GM21515 (cell line): ENCODE measurements at regions not wholly inside any gene's neighbourhood (a gene's known extent, or its start where the extent isn't known, plus 50 kb on each side); places are given as distances from the start of the nearest gene placed in this dataset.
"Not testable (repeated sequence)": the region's sequence is repeated elsewhere in the genome, so short reads cannot be mapped to it uniquely, and the experiment has no call there.

ENCODE experiments used
- ATAC-seq: cut with Tn5 transposase; IDR thresholded peaks from one replicate; pipeline ENCODE4 v1.9.1; 2021; ENCODE audit not compliant: unreplicated experiment

DNA sequence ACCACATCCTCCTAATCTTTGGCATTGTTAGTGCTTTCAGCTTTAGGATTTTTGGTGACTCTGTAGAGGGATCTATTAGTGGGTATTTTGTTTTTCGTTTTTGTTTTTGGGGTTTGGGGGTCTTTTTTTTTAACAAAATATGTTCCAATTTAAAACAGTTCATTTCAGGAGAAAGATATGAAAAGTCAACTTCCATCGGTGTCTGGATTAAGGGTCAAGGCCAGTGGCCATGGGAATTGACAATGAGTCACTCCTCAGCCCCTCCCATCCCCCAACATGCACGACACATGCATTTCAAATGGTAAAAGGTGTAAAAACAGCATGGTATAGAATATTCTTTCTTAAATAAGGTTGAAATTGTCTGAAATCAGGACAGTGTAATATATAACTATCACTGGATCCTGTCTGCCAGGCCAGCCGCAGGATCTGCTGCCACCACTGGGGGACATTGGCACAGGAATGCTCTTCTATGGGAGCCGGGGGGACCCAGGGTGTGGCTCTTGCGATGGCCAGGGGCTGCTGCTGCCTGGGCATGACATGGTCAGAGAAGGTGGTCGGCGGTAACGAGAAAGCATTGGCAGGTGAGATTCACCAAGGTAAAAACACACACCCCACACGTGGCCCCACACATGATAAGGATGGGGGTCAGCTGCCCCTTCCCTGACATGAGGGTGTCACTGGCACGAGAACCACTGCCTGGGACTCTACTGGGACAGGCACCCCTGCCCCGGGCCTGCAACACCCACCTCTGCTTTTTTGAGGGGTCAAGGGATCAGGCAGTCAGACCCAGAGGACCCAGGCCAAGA is 126.2 kb upstream of the KCTD7 start:
- ATAC-seq, result no peak

DNA sequence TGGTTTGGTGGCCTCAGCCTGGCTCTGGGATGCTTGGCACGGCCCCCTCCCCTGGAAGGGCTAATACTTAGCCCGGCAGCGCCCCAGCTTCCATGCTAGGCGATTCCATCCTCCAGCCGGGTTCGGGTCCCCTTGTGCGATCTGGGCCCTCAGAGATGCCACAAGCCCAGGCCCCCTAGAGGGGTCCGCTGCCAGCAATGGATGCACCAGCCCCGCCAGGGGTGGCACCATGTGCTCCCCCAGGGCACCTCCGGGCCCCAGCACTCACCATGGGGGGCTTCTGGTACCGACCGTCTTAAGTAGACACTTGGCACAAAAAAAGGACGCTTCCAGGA is 125.7 kb upstream of the KCTD7 start:
- ATAC-seq, result no peak

GRCh38 chr7:66503551-66504031 is 125.1 kb upstream of the KCTD7 start:
- ATAC-seq, result no peak

- ATAC-seq, result no peak
Measured at GRCh38 chr7:66504131-66504530, 124.5 kb upstream of the KCTD7 start.

DNA sequence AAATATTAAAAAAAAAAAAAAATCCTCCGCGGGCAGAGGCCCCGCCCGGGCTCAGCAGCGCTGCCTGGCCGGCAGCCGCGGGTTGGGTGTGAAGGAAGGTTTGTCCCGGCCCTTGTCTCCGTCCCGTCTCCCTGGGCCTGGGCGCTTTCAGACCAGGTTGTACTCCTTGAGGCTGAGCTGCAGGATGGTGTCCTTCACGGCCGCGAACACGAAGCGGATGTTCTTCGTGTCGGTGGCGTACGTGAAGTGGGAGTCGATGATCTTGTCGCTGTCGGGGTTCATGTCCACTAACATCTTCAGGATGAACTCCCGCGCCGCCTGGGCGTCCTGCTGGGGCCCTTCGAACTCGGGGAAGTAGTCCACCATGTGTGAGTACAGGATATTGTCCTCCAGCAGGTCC is 123.7 kb upstream of the KCTD7 start:
- no peak for ATAC-seq

- no peak for ATAC-seq
Measured at GRCh38 chr7:66505531-66506451, 122.9 kb upstream of the KCTD7 start.

DNA sequence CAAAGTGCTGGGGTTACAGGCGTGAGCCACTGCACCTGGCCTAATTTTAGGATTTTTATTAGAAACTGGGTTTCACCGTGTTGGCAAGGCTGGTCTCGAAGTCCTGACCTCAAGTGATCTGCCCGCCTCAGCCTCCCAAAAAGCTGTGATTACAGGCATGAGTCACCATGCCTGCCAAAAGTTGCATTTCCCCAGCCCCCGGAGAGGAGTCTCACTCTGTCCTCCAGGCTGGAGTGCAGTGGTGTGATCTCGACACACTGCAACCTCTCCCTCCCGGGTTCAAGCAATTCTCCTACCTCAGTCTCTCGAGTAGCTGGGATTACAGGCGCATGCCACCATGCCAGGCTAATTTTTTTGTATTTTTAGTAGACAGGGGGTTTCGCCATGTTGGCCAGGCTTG is 122.0 kb upstream of the KCTD7 start:
- not testable (repeated sequence) for ATAC-seq

- no peak for ATAC-seq
Measured at GRCh38 chr7:66507764-66508296, 120.9 kb upstream of the KCTD7 start.

DNA sequence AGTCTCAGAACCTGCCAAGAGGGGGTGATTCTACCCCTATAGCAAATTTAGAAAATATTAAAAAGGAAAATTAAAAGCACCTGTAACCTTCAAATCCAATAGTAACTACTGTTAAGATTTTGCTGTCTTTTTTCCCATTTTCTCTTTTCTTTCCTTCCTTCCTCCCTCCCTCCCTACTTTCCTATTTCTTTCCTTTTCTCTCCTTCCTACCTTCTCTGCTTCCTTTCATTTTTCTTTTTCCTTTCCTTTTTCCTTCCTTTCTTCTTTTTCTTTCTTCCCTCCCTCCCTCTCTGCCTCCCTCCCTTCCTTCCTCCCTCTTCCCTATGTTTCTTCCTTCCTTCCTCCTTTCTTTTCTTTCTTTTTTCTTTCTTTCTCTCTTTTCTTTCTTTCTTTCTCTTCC is 120.2 kb upstream of the KCTD7 start:
- ATAC-seq, result no peak

DNA sequence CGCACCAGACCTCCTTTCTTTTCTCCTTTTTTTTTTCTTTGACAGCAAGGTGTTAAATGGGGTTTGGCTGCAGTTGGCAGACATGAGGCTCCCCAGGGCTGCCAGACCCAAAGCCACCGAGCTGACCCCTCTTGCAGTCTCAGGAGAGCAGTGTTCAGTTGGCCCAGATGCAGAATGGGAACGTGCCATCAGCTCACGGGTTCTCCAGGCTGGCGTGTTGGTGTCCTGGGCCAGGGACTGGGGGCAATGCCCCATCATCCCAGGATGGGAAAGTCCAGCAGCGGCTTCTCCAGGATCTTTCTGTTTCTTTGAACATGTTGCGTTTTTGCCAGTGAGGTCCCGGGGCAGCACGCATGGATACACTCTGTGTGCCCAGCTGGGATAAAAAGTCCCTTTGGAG is 114.6 kb upstream of the KCTD7 start:
- no peak for ATAC-seq

DNA sequence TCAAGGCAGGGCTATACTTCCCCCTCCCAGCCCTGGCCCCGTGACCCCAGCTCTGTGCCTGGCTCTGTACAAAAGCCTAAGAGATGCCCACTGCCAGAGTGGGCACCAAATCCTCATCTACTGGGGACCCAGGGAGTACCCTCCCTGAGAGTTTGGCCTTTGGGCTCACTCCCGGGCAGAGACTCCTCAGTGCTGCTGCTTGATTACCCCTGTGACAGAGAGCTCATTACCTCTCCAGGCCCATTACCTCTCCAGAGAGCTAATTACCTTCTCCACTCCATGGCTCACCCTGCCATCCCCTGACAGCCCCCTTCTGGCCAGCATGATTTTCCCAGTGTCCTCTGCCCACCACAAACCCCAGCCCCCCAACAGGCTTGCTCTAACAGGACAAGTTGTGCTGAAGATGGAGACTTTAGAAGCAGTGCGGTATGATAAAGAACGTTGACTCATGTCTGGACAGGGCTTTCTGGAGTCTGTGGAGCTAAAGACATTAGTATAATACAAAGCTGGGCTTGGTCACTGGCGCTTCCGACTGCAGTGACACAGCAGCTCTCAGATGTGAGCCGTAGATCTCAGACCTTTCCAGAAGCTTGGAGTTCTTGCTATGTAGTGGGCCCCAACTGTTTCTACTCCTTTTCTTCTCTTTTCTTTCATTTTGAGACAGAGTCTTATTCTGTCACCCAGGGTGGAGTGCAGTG is 111.3 kb upstream of the KCTD7 start:
- ATAC-seq, result no peak

- no peak for ATAC-seq
Measured at GRCh38 chr7:66518151-66518691, 110.5 kb upstream of the KCTD7 start.

- no peak for ATAC-seq
Measured at GRCh38 chr7:66521675-66522074, 107.0 kb upstream of the KCTD7 start.

GRCh38 chr7:66522518-66522917 is 106.2 kb upstream of the KCTD7 start:
- ATAC-seq, result no peak

- no peak for ATAC-seq
Measured at GRCh38 chr7:66523409-66523808, 105.3 kb upstream of the KCTD7 start.

DNA sequence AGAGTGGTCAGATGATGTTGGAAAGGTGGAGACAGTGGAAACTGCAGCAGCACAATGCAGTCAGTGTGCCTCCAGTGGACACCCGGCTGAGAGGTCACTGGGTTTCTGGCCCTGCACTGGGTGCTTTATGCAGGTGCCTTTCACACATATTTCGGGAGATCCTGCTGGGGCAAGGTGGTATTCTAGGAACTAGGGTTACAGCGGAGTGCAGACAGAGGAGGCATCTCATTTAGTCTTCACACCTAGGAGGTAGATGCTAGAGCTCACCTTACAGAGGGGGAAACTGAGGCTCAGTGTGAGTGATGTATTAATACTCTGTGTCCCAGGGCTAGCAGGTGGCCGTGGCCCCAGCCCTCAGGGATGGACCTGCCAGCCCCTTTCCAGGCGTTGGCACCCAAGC is 103.9 kb upstream of the KCTD7 start:
- no peak for ATAC-seq

DNA sequence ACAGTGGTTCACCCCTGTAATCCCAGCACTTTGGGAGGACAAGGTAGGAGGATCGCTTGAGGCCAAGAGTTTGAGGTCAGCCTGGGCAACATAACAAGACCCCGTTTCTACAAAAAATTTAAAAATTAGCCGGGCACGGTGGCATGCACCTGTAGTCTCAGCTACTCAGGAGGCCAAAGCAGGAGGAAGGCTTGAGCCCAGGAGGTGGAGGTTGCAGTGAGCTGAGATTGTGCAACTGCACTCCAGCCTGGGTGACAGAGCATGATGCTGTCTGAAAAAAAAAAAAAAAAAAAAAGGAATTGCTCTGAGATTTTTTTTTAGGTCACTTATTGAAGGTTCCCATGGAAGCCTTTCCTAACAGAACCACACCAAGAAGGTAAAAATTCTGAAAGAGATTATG is 101.9 kb upstream of the KCTD7 start:
- not testable (repeated sequence) for ATAC-seq

GRCh38 chr7:66528652-66529051 is 100.0 kb upstream of the KCTD7 start:
- ATAC-seq, result no peak

DNA sequence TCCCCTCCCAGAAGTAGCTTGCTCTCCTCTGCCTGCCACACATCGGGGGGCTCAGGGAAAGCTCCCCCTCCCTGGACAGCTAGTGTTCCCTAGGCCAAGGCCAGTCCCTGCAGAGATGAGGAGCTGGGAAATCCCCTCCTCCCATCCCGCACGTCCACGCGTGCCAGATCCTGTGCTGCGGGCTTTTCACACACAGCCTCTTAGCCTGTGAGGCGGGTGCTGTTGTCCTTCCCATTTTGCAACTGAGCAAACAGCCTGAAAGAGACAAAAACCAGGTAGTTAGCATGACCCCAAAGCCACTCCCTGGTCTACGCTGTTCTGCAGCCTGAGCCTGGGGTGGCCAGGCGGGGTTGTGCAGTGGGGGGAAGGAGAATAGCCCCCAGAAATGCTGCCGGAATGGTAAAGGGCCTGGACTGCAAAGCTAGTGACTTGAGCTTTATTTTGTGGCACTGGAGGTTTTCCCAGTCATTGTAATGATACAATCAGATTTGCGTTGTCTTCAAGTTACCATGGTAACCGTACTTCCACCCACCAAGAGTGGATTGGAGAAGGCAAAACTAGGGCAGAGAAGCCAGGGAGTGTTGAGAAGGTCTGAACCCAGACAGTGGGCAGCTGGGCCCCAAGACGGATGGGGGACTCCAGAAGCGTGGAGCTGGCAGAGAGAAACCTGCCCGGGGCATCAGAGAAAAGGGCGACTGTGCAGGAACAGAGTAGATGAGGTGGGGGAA is 98.6 kb upstream of the KCTD7 start:
- ATAC-seq, result no peak
